NOMO-1 treated with DMSO at 0.1 percent for 48 hours (cell line): ENCODE measurements at regions not wholly inside any gene's neighbourhood (a gene's known extent, or its start where the extent isn't known, plus 50 kb on each side); places are given as distances from the start of the nearest gene placed in this dataset.

Source experiments
- DNase-seq: peaks from one replicate; lab custom pipeline; 2025; ENCODE audit not compliant: unreplicated experiment; lab: John Stamatoyannopoulos, UW

DNA sequence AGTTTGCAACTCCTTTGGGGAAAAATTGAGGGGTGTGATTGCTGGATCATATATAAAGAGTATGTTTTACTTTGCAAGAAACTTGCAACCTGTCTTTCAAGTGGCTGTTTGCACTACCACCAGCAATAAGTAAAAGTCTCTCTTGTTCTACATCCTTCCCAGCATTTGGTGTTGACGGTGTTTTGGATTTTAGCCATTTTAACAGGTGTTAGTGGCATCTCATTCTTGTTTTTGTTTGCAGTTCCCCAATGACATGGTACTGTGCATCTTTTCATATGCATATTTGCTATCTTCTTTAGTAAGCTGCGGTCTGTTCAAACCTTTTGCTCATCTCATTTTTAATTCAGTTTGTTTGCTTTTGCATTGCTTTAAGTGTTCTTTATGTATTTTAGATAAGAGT is 535.5 kb downstream of the LRRIQ3 start:
- DNase-seq, result no peak

DNA sequence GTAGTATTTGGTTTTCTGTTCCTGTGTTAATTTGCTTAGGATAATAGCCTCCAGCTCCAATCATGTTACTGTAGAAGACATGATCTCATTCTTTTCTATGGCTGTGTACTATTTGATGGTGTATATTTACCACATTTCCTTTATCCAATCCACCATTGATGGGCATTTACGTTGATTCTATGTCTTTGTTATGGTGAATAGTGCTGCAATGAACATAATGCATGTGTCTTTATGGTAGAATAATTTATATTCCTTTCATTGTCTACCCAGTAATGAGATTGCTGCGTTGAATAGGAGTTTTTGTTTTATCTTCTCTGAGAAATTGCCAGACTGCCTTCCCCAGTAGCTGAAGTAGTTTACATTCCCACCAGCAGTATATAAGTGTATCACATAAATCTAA is 538.8 kb downstream of the LRRIQ3 start:
- DNase-seq, result no peak

DNA sequence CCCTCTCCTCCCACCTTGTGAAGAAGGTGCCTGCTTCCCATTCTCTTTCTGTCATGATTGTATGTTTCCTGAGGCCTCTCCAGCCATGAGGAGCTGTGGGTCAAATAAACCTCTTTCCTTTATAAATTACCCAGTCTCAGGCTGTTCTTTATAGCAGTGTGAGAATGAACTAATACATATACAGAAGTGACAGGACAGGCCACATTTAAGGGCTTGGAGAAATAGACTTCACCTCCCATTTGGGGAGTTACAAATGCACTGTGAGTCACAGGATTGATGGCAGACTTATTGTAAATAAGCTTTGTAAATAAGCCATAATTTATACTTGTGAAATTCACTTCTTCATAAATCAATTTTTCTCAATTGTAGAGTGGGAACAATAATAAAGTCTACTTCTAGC is 543.3 kb downstream of the LRRIQ3 start:
- no peak for DNase-seq

DNA sequence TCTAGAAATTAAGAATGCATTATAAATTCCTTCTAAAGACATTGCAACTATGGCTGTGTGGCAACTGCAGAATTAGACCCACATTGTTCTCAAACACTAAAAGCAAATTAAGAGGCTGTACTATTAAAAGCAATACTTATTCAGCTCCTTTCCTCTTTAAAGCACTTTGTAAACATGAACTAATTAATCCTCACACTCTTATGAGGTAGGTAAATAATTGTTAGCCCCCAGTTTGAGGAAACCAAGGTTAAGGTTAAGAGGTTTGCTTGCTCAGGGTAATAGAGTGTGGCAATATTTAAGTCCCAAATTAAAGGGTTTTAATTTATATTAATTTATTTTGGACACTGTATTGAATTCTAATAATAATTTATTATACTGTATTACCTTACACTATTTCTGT is 553.8 kb downstream of the LRRIQ3 start:
- DNase-seq, result no peak

DNA sequence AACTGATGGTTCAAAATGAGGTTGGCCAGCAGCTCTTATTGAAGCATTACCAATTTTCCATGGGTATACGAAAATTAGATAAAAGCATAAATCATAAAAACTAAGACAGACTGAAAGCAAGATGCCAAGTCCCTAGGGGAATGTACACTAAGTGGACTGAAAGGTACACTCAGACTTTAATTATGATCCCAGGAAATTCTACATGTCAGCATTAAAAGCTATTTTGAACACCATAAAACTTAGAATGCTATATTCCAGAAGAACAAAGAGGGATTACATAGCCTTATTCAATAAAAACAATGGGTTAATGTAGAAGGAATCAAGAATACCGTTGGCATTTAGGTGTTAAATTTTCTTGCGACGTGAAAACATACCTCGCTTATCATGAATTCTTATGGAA is 558.5 kb downstream of the LRRIQ3 start:
- no peak for DNase-seq

DNA sequence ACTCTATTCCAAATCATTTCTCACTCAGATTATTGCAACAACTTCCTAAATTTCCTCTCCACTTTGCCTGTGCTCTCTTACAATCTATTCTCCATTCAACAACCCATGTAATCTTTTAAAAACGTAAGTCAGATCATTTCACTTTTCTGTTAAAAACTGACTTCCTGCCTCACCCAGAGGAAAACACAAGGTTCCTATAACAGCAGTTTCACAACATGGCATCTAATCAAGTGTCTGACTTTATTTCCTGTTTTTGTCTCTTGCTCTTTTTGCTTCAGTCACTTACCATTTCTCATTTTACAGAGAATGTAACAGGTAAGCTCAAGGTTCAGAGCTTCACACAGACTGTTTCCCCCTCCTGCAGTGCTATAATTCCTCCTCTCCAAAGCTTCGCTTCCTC is 560.7 kb downstream of the LRRIQ3 start:
- peak; percentile 59 for DNase-seq

DNA sequence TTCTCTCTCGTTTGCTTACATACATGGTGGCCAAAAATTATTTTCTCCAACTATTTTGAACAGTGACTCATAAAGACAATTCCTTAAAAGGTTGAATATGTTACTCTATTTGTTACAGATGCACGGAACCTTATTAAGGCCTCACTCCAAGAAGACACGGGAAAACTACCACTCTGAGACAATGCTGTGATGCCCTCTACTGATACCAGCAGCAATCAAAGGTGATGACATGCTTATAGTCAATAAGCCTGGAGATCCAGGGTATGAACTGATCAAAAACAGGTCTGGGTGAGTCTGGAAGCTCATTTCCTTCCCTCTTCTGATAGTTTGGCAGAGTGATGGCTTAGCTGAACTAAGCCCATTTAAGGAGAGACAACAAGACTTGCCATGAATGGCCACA is 563.0 kb downstream of the LRRIQ3 start:
- DNase-seq, result no peak

DNA sequence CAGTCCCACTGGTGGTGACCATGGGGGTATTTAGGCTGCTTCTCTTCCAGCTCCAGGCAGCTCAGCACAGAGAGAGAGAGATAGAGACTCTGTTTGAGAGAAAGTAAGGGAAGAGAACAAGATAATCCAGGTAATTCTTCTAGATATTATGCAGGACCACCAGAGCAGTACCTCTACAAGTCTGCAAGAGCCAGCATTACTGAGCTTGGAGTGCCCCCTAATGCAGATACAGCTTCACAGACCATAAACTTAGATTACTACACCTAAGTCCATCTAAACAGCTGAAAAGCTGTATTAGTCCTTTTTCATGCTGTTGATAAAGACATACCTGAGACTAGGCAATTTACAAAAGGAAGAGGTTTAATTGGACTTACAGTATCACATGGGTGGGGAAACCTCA is 570.3 kb downstream of the LRRIQ3 start:
- DNase-seq, result no peak

DNA sequence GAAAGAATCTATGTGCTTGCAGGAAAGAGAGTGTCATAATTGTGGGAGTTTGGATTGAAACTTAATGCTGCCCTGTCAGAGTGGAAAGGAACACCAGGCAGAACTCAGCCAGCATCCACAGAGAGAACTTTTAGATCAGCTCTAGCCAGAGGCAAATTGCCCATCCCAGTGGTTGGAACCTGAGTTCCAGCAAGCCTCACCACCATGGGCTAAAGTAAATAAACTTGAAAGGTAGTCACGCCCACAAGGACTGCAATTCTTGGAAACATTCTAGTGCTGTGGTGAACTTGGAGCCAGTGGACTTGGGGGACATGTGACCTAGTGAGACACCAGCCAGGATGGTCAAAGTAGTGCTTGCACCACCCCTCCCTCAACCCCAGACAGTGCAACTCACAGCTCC is 571.6 kb downstream of the LRRIQ3 start:
- no peak for DNase-seq

DNA sequence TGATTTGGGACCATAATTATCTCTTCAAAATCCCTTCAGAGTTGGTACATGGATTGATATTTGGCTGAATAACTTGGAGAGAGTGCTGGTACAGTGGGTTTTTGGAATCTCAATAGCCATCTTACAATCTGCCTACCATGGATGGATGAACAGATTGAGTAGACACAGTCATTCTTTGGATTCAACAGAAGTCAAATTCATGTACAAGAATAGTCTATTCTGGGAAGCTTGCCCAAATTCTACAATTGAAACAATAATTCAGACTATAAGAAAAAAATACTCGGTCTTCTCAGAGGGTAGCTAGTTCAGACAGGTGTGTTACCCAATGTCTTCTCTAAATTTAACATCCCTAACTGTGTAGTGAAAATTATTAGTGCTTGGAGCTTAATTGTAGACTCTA is 574.0 kb downstream of the LRRIQ3 start:
- DNase-seq, result no peak

DNA sequence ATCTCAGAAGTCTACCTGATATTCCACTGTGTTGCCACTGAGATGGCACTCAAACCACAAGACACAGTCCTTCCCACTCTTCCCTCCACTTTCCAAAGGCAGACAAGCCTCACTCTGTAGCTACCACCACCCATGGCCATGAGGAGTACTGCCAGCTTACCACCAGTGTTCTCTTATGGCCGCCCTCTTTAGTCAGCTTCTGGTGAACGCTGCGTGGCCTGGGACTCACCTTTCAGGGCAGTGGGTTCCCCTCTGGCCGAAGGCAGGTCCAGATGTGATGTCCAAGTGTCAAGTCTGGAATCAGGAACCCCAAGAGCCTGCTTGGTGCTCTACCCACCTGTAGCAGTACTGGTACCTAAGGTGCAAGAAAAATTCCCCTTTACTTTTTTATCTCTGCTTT is 580.8 kb downstream of the LRRIQ3 start:
- no peak for DNase-seq

DNA sequence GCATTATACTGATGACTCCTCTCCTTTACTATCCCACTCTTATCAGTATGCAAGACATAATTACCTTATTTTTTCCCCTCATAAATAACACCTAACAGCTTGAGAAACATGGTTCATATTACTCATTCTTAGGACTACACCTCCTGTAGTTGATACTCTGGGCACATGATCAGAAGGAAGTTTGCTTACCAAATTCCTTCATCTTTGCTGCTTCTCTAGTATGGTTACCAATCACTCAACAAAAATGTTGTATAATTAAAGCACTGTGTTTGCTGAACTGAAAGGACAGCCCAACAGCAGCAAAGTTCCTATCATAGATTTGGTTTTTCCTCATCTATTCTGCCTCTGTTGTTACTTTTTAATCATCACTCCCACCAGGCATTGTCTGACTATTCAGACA is 586.3 kb downstream of the LRRIQ3 start:
- DNase-seq, result no peak

DNA sequence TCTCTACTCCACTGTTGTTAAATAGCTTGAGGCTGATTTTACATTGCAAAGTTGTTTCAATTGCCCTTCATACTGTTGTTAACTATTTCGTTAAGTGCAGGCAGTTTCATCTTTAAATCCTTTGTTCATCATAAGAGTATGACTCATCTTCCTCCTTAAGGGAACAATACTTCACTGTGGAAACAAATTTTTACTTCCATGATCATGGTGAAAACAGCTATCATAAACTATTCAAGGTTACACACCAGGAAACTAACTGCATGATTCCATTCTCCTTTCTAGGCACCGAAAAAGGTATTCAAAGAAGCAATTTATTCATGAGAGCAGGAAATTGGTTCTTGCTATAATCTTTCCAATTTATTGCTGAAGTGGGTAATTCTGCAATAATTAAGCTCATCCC is 593.2 kb downstream of the LRRIQ3 start:
- no peak for DNase-seq

DNA sequence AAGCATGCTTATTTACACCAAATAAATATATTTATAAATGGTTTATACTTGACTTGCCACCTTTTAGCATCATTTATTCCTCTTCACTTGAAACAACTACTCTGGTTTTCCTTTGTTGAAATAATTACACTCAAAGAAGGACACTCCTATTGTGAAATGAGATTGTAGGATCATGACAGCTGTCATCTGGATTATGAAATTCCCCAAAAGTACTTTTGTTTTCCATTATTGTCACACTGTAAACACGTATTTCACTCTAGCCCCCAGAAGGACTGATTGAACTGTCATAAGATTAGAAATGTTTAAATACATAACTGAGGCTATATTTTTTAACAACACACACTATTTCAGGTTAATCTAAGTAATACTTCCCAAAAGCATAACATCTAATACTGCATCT is 593.8 kb downstream of the LRRIQ3 start:
- DNase-seq, result no peak

DNA sequence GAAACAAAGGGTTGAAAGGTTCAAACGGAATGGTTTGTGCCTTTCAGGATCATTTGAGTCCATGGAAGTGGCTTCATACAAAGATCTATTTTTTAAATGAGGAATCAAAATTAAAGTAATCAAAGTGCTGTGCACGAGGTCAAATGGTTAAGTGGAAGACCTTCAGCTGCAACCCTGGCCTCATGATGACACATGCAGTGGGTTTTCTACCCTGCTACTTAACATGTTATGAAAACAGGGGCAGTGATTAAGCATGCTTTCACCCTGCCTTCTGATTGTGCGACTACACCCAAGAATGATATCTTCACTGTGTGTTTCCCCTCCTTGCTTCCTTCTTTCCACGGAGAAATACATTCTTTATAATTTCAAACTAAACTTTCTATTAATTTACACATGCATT is 604.2 kb downstream of the LRRIQ3 start:
- DNase-seq, result no peak

DNA sequence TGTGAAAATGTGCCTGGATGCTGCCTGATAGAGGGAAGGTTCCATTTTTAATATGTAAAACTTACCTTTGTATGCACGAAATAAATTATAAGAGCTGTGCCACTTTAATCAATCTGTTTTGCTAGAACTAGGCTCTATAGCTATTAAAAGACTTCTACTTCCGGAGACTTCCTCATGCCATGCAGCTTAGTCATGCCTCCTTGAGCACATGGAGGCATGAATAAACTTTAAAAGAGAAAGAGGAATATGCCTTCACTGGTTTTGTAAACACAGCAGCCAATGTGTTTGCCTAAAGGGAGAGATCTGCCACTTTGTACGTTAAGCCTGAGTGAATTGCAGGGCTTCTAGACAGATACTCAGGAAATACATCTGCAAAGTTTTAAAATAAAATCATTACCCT is 604.6 kb downstream of the LRRIQ3 start:
- DNase-seq, result peak; percentile 70

DNA sequence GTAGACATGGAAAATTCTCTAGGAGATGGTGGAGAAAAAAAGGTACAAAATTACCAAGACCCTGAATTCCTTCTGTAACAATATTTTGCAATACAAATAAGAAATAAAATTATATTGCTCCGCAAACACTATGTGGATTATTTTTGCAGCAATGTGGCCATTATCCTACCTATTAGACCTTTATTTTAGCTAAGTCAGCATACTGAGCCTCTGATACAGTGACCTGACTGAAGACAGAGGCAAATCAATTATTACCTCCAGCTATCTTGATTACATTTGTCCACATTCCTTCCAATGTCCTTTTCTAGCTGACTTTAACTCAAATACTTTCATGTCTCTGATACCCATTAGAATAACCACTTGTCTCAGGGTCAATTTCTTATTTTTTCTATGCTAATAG is 610.9 kb downstream of the LRRIQ3 start:
- DNase-seq, result no peak

DNA sequence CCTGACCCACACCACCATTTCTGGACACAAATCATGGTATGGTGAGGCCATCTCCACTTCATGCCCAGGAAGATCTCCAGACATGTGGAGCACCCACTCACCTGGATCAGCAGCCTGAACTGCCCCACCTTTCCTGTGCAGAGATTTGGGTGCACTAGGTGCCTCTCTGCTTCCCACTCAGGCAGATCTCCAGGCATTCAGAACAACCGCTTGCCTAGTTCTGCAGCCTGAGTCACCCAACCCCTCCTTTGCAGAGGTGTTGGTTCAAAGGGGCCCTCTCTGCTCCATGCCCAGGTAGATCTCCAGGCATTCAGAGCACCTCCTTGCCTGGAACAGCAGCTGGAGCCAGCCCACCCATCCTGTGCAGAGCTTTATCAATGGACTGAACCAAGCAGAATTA is 620.8 kb downstream of the LRRIQ3 start:
- DNase-seq, result no peak

DNA sequence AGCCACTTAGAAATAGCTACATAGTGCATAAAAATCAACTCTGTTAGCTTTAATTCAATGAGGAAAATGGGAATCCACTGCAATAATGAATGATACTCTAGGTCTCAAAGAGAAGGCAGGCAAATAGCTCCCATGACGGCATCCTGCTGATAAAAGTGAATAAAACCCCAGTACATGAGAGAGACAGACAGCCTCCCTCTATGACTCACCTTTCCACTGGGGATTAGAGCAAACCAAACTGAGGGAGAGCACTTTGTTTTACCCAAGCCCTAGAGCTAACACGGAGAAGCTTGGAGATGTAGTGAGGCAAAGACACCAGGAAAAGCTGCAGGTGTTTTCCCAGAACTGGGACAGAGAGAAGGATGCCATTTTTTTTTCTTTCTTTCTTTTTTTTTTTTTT is 621.9 kb downstream of the LRRIQ3 start:
- no peak for DNase-seq

DNA sequence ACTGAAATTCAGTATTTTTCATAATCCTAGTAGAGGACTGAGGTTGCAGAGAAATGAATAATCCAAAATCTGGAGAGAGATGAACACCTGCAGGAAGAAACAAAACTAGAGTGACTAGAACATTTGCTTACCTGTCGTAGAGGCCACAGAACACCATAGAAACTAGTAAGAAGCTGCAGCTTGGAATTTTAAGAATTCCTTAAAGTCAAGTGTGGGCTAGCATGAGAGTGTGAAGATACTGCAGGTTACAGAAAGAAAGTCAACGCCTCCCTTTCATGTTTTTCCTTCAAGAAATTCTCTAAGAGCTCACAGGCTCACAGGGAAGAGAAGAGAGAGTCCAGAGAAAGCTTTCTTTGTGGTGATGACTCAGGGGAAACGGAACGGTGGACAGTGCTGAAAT is 633.7 kb downstream of the LRRIQ3 start:
- no peak for DNase-seq

DNA sequence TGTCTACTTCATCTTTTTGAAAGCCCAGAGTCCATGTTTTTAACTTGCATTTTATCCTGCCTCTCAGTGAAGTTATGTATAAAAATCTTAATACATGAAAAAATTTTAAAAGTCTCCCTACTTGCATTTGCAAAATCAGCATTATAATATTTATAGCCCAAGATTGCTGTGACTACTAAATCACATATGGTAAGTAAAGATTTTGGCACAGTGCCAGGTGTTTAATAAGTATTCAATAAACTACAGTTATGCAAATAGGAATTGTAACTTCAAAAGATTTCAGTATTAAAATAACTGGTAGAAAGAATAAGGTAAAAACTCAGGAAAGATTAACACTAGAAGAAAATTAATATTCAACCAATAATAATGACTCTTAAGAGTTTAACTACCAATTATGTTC is 641.7 kb downstream of the LRRIQ3 start:
- no peak for DNase-seq

DNA sequence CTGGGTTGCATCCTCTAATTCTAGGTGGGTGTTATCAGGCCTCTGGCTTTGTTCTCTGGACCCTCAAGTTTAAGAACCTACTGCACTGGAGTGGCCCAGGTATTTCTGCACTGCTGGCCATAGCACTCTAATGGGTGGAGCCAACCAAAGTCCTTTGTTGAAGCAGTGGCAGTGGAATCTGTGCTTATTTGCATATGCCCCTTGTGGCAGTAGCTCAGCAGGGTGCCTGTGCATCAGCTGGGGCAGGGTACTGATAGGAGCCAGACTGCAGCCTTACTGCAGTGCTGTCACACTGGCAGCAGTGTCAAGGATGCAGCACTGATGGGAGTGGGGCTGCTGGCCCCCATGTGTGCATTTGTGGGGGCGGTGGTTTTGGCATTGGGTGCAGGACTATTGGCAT is 660.6 kb downstream of the LRRIQ3 start:
- no peak for DNase-seq

DNA sequence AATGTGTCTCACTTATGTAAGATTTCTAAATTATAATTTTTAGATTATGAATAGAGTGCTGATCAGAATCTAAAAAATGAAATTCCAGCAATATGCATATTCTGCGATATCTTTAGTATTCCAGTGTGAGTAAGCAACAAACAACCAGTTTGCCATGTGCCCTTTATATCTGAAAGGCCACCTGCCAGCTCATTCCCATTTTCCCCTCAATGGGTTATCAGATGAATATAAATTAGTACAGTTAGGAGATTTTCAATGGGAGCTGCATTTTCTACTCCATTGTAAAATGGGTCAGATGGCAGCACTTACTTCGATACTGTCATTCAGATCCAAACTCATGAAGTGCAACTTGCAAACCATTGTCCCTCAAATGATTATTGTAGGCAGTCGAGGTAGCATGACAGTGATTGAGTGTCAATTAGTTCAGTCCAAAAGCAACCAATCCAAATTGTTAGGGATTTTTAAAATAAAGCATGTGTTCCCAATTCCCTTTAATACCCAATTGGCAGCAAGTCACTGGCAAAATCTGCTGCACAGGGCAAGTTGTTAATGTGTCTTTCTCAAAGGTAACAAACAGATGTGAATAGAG is 680.3 kb downstream of the LRRIQ3 start:
- DNase-seq, result no peak

DNA sequence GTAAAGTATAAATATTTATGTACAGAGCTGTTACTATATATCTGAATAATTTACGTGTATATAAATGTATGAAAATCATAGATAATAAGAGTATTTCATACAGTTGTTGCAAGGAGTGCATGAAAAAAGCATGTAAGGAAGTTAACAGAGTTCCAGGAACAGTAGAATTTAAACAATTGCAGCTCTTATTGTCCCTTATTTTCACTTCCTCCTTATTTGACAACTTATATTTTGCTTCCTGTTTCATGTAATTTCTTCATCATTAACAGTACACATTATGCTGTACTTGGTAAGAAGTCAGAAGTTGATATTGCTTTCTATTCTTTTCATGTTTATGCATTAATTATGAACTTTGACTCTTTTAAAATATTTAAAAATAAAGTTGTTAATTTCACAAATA is 681.5 kb downstream of the LRRIQ3 start:
- peak; percentile 94 for DNase-seq
